ENCODE measurements at regions not wholly inside any gene's neighbourhood (a gene's known extent, or its start where the extent isn't known, plus 50 kb on each side); places are given as distances from the start of the nearest gene placed in this dataset.

DNA sequence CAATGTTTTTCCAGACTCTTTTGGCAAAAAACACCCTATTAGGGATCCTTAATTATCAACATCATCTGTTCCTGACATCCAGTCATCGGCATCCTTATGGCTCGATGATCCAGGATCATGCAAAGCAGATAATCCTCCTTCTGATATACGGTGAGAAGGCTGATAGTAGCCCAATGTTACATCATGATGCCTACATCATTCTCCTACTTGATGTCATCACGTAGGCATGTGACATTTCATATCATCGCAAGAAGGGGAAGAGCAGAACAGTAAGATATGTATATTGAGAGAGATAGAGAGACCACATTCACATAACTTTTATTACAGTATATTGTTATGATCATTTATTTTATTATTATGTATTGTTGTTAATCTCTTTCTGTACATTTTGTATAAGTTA, 168.6 kb downstream of the ADAMTS15 start:
- no peak for TF ChIP-seq POLR2A (IDR thresholded peaks at IDR 0.05)
- TF ChIP-seq, protein P1, sequence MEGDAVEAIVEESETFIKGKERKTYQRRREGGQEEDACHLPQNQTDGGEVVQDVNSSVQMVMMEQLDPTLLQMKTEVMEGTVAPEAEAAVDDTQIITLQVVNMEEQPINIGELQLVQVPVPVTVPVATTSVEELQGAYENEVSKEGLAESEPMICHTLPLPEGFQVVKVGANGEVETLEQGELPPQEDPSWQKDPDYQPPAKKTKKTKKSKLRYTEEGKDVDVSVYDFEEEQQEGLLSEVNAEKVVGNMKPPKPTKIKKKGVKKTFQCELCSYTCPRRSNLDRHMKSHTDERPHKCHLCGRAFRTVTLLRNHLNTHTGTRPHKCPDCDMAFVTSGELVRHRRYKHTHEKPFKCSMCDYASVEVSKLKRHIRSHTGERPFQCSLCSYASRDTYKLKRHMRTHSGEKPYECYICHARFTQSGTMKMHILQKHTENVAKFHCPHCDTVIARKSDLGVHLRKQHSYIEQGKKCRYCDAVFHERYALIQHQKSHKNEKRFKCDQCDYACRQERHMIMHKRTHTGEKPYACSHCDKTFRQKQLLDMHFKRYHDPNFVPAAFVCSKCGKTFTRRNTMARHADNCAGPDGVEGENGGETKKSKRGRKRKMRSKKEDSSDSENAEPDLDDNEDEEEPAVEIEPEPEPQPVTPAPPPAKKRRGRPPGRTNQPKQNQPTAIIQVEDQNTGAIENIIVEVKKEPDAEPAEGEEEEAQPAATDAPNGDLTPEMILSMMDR (IDR thresholded peaks at IDR 0.05): no peak

All from ovary (tissue), 3 donors.